ENCODE measurements at regions not wholly inside any gene's neighbourhood (a gene's known extent, or its start where the extent isn't known, plus 50 kb on each side); places are given as distances from the start of the nearest gene placed in this dataset.

- in situ Hi-C loops (cut with HindIII; ENCODE audit: low sequenced_read_pairs) = no loop called here
Measured at GRCh38 chr3:157816296-157816695, 289.9 kb downstream of the SHOX2 start.

GRCh38 chr3:157815739-157816138, 290.5 kb downstream of the SHOX2 start:
- in situ Hi-C loops (cut with HindIII; ENCODE audit: low sequenced_read_pairs) = no loop called here

- in situ Hi-C loops (cut with HindIII; ENCODE audit: low sequenced_read_pairs) = no loop called here
Measured at GRCh38 chr3:157810924-157811718, 295.1 kb downstream of the SHOX2 start.

- in situ Hi-C loops (cut with HindIII; ENCODE audit: low sequenced_read_pairs) = no loop called here
Measured at GRCh38 chr3:157807280-157807679, 298.9 kb downstream of the SHOX2 start.

- in situ Hi-C loops (cut with HindIII; ENCODE audit: low sequenced_read_pairs) = no loop called here
Measured at GRCh38 chr3:157805538-157805937, 300.7 kb downstream of the SHOX2 start.

GRCh38 chr3:157794771-157795170, 291.6 kb upstream of the VEPH1 start:
- in situ Hi-C loops (cut with HindIII; ENCODE audit: low sequenced_read_pairs) = no loop called here

GRCh38 chr3:157793745-157794144, 290.5 kb upstream of the VEPH1 start:
- in situ Hi-C loops (cut with HindIII; ENCODE audit: low sequenced_read_pairs) = no loop called here

- in situ Hi-C loops (cut with HindIII; ENCODE audit: low sequenced_read_pairs) = no loop called here
Measured at GRCh38 chr3:157789162-157789561, 285.9 kb upstream of the VEPH1 start.

- in situ Hi-C loops (cut with HindIII; ENCODE audit: low sequenced_read_pairs) = no loop called here
Measured at GRCh38 chr3:157786618-157787017, 283.4 kb upstream of the VEPH1 start.

- in situ Hi-C loops (cut with HindIII; ENCODE audit: low sequenced_read_pairs) = no loop called here
Measured at GRCh38 chr3:157786211-157786610, 283.0 kb upstream of the VEPH1 start.

- in situ Hi-C loops (cut with HindIII; ENCODE audit: low sequenced_read_pairs) = no loop called here
Measured at GRCh38 chr3:157785102-157785826, 282.0 kb upstream of the VEPH1 start.

GRCh38 chr3:157782236-157782635, 279.0 kb upstream of the VEPH1 start:
- in situ Hi-C loops (cut with HindIII; ENCODE audit: low sequenced_read_pairs) = no loop called here

- in situ Hi-C loops (cut with HindIII; ENCODE audit: low sequenced_read_pairs) = no loop called here
Measured at GRCh38 chr3:157776861-157777260, 273.6 kb upstream of the VEPH1 start.

GRCh38 chr3:157775446-157775845, 272.2 kb upstream of the VEPH1 start:
- in situ Hi-C loops (cut with HindIII; ENCODE audit: low sequenced_read_pairs) = no loop called here

GRCh38 chr3:157769378-157769777, 266.2 kb upstream of the VEPH1 start:
- in situ Hi-C loops (cut with HindIII; ENCODE audit: low sequenced_read_pairs) = no loop called here

- in situ Hi-C loops (cut with HindIII; ENCODE audit: low sequenced_read_pairs) = no loop called here
Measured at GRCh38 chr3:157767607-157768006, 264.4 kb upstream of the VEPH1 start.

- in situ Hi-C loops (cut with HindIII; ENCODE audit: low sequenced_read_pairs) = loop anchor here (5.0 kb wide), 1 partner anchor 46 kb away; no protein-coding TSS in a partner anchor
Measured at GRCh38 chr3:157763644-157764043, 260.4 kb upstream of the VEPH1 start.

- in situ Hi-C loops (cut with HindIII; ENCODE audit: low sequenced_read_pairs) = no loop called here
Measured at GRCh38 chr3:157759311-157759710, 256.1 kb upstream of the VEPH1 start.

GRCh38 chr3:157755233-157755632, 252.0 kb upstream of the VEPH1 start:
- in situ Hi-C loops (cut with HindIII; ENCODE audit: low sequenced_read_pairs) = no loop called here

GRCh38 chr3:157754451-157754850, 251.2 kb upstream of the VEPH1 start:
- in situ Hi-C loops (cut with HindIII; ENCODE audit: low sequenced_read_pairs) = loop anchor here (5.0 kb wide), 2 partner anchors 68 to 112 kb away; no protein-coding TSS in a partner anchor

GRCh38 chr3:157753787-157754136, 250.5 kb upstream of the VEPH1 start:
- in situ Hi-C loops (cut with HindIII; ENCODE audit: low sequenced_read_pairs) = loop anchor here (5.0 kb wide), 2 partner anchors 69 to 111 kb away; no protein-coding TSS in a partner anchor
